NOMO-1 treated with DMSO at 0.1 percent for 48 hours (cell line): ENCODE measurements at regions not wholly inside any gene's neighbourhood (a gene's known extent, or its start where the extent isn't known, plus 50 kb on each side); places are given as distances from the start of the nearest gene placed in this dataset.

ENCODE experiments used
- DNase-seq: peaks from one replicate; lab custom pipeline; 2025; ENCODE audit not compliant: unreplicated experiment; lab: John Stamatoyannopoulos, UW

GRCh38 chr1:165075725-165076370 lies 280.7 kb downstream of the LMX1A start:
- no peak for DNase-seq

DNA sequence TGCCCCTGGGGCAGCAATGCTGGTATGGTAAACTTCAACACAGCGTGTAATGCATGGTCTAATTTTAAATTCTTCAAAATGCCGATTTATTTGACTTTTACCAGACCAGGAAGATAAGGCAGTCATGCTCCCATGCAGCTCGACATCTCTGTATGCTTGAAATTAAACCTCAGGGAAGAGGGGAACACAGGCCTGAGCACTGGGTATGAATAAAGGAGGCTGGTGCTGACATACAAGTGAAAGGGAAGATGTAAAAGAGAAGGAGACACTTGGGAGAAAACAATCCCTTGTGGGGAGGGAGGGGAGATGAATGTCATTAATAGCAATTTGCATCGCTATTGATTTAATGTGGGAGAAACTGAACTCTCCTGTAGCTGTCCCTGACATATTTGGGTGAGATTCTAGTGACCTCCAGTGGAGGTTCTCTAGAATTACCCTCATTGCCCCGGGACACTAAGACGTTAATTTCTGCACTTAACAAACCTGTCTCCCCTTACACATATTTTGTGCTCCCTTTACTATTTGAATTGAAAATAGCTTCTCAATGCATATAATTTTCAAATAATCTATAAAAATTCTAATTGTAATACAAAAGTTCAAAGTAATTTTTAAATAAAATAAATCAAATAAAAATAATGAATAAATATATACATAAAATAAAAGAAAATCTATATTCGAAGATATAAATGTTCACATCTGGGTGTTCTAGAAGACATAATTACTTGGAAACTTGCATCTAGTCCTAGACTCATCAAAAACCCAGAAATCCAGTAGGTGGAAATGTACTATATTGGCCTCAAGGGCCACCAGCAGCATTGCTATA lies 283.1 kb downstream of the LMX1A start:
- DNase-seq, result peak; percentile 33

DNA sequence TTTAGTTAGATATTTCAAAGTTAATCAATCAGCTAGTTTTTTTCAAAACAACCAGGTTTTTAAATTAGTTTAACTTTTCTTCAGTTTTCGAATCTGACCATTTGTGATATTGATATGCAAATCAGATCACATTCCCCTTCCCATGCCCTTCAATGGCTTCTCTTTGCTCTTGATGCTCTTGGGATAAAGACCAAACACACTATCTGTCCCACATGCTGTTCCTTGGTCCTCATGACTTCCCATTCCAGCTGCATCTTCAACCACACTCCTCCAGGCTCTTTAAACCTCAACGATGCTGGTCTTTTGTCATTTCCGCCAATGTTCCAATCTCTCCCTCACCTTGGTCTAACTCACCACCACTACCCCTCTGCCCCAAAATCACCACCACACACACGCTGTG lies 285.8 kb downstream of the LMX1A start:
- DNase-seq, result no peak

GRCh38 chr1:165069829-165070228 lies 286.7 kb downstream of the LMX1A start:
- no peak for DNase-seq

DNA sequence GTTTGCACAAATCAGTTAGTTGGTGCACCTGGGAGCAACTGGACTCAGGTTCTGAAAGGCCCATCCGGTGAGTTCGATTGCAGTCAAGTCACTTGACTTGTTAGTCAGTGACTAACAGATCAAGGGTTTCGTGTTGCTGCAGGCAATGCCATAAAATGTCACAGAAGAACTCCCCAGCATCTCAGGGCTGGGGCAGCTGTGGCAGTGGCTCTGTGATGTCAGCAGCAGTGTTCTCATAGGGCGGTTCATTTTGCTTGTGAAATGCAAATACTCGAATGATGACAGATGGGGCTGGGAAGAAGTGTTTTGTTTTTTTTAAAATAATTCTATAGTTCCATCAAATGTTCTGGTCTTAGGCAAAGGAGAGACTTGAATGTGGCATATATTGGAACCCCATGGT lies 287.8 kb downstream of the LMX1A start:
- no peak for DNase-seq

GRCh38 chr1:165067829-165068228 lies 288.7 kb downstream of the LMX1A start:
- DNase-seq, result no peak

DNA sequence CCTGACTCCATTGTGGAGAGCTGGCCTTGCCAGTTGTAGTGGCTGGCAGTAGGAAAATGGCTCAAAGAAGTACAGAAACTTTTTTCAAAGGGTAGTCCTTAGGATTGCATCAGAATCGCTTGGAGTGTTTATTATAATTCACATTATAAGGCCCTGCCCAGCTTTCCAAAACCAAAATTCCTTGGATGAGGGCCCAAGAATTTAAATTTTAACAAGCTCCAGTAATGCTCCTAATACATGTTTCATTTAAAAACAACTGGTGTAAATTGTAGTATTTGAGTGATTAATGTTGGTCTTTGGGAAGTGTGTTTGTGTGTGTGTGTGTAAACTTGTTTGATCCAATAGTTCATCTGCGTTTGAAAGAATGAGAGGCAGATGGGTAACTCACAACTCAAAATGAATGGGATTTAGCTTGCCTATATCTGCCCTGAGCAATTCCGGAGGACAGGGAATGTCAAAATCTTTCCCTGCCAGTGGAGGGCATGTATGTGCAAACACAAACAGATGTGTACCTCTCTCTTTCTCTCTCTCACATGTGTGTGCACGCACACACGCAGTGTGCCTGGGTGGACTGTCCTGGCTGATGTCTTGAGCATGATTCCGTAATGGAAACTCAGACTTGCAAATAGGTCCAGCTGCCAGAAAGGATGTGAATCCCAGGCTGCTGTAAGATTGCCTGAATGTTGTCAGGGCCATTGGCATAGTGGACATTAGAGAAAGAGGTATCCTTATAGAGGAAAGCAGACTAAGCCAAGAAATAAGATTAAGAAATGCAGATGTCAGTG lies 293.1 kb downstream of the LMX1A start:
- no peak for DNase-seq

DNA sequence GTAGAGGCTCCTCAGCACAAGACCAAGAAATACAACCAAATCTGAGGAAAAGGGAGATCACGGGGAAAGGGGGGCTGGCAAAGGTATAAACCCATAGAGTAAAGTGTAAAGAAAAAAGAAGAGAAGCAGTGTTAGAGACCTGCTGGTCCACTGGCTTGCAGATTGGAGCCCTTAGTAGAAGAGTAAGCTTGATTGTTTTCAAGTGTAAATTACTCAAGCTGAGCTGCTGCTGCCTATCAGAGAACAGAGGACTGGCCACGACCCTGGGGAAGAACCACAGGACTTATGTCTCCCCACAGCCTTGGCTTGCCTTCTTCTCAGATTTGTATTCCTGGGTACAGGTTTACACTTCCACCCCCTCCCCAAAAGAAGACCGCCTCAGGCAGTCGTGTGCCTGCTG lies 294.2 kb downstream of the LMX1A start:
- no peak for DNase-seq

GRCh38 chr1:165060285-165060793 lies 296.2 kb downstream of the LMX1A start:
- DNase-seq, result no peak

DNA sequence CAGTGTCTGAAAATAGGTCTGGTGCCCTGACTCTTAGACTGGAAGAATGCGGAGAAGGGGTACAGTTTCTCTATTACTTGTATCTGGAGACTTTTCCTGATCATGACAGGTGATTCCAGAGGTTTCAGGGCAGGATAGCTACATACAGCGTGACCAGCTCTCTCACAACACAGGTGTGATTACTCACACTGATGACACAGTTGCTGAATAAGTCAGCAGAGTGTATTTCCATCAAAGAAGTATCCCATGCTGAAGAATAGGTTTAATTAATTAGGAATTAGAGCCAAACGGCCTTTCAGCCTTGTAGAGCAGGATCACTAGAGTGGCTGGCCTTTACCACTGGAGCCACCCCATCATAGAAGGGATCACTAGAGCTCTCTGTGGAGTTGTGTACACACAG lies 298.6 kb downstream of the LMX1A start:
- DNase-seq, result no peak

GRCh38 chr1:165056914-165057313 lies 299.6 kb downstream of the LMX1A start:
- DNase-seq, result no peak

GRCh38 chr1:165055581-165055980 lies 300.9 kb downstream of the LMX1A start:
- DNase-seq, result no peak

GRCh38 chr1:165054627-165055026 lies 301.9 kb downstream of the LMX1A start:
- DNase-seq, result no peak

GRCh38 chr1:165053351-165053750 lies 303.2 kb downstream of the LMX1A start:
- DNase-seq, result no peak

DNA sequence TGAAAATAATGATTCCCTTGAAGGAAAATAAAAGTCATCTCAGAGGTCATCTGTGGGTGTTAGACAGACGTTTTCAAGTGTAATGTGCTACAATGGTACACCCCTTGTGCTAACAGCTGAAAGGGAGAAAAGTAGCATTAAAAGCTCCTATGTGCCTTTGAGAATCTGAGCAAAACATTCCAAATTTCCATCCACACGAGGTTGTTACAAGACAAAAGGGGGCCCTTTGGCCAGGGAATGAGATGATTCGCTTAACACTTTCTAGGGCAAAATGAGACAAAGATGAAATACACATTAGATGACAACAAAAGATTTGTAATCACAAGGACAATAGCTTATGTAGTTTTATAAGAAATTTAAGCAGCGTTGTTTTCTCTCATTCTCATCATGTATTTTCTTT lies 303.6 kb downstream of the LMX1A start:
- DNase-seq, result no peak

DNA sequence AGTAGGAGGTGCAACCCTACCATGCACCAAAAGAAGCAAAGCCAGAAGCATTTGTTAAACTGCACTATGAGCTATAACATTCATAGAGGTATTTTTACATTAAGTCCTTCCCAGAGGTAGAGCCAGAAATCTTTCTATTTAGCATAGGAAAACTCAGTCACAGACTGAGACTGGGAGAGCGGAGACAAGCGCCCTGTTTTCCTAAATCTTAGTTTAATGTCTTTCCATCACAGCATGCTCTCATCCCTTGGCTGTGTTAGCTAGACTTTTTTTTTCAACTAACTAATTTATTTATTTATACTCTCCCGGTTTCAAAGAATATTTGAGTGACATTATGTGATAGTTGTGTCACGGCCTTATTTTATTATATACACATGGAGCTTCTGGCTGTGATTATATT lies 304.1 kb downstream of the LMX1A start:
- no peak for DNase-seq

- no peak for DNase-seq
Observed at GRCh38 chr1:165050246-165050645, 306.3 kb downstream of the LMX1A start.

GRCh38 chr1:165047994-165048393 lies 308.5 kb downstream of the LMX1A start:
- DNase-seq, result no peak

DNA sequence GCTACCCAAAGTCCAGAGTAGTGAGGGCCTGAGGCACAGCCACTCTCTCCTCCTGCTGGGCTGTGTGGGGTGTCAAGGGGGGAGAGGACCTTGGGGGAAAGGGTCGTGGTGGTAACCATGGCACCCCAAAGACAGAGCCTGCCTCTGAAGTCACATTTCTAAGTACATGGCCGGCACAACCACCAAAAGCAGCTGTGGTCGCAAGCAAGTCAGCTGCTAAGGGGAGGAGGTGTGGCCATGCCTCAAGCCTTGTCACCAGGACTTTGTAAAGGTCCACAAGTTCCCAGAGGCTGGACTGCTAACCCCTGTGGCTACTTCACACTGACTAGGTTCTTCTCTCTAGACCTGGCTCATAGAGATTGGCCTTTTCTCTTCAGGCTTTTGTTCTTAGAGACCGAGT lies 310.6 kb downstream of the LMX1A start:
- no peak for DNase-seq

- DNase-seq, result no peak
Observed at GRCh38 chr1:165040641-165041040, 315.9 kb downstream of the LMX1A start.

GRCh38 chr1:165039996-165040395 lies 316.5 kb downstream of the LMX1A start:
- DNase-seq, result no peak

GRCh38 chr1:165036403-165036802 lies 320.1 kb downstream of the LMX1A start:
- DNase-seq, result no peak
